Activated naive CD4-positive, alpha-beta T cell treated with anti-CD3 and anti-CD28 coated beads for 36 hours (primary cell): ENCODE measurements at regions not wholly inside any gene's neighbourhood (a gene's known extent, or its start where the extent isn't known, plus 50 kb on each side); places are given as distances from the start of the nearest gene placed in this dataset.

Experiments
- CTCF ChIA-PET: fragments of 350-600 bp; sonication (Branson Sonifier 250); formaldehyde crosslinking; loops from one replicate; lab custom pipeline; 2021; ENCODE audit warnings: antibody characterized with exemption; lab: Charles Lee
- DNase-seq: peaks from one replicate; pipeline ENCODE4 v3.0.0-alpha.2; 2020
- H3K27ac Mint-ChIP-seq: one replicate; pipeline ENCODE4 v1.8.0; 2021; ENCODE audit warnings: mild to moderate bottlenecking, mixed read lengths
- H3K27me3 Mint-ChIP-seq: one replicate; pipeline ENCODE4 v1.8.0; 2021; ENCODE audit warnings: low read depth, mixed read lengths
- H3K36me3 Mint-ChIP-seq: one replicate; pipeline ENCODE4 v1.8.0; 2021; ENCODE audit warnings: low read depth, mixed read lengths
- H3K4me1 Mint-ChIP-seq: one replicate; pipeline ENCODE4 v1.8.0; 2021; ENCODE audit warnings: low read depth, mixed read lengths
- H3K4me3 Mint-ChIP-seq: one replicate; pipeline ENCODE4 v1.8.0; 2021; ENCODE audit warnings: mild to moderate bottlenecking, moderate library complexity, mixed read lengths
- H3K9me3 Mint-ChIP-seq: one replicate; pipeline ENCODE4 v1.8.0; 2021; ENCODE audit warnings: mixed read lengths
- intact Hi-C: fragments of 100-400 bp; cut with micrococcal nuclease; formaldehyde crosslinking; loops from one replicate; pipeline ENCODE4 v1.15.1; 2023

DNA sequence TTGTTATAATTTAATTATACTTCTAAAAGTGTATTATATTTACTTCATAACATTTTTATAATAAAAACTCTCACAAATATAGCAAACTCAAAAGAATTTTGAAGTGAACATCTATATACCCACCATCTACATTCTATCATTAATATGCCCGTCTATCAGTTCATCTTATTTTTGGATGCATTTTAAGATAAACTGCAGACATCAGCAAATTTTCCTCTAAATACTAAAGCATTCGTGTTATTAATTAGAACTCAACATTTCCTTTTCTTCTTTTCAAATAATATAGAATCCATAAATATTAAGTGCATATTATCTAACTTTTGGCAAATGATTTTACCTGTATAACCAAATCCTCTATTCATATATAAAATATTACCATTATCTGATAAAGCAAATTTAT, 242.9 kb upstream of the BCHE start:
- H3K9me3 Mint-ChIP-seq: peaks cover 3% of the 10 kb centered on the region
- no peaks in the 10 kb centered on the region for H3K27me3 Mint-ChIP-seq
- CTCF ChIA-PET: no interaction called here
- no peaks in the 10 kb centered on the region for H3K36me3 Mint-ChIP-seq
- no peak overlapping the region for H3K27ac Mint-ChIP-seq
- intact Hi-C loops: no loop called here
- no peaks in the 10 kb centered on the region for H3K4me1 Mint-ChIP-seq
- H3K4me3 Mint-ChIP-seq: no peak overlapping the region
- DNase-seq: no peak

DNA sequence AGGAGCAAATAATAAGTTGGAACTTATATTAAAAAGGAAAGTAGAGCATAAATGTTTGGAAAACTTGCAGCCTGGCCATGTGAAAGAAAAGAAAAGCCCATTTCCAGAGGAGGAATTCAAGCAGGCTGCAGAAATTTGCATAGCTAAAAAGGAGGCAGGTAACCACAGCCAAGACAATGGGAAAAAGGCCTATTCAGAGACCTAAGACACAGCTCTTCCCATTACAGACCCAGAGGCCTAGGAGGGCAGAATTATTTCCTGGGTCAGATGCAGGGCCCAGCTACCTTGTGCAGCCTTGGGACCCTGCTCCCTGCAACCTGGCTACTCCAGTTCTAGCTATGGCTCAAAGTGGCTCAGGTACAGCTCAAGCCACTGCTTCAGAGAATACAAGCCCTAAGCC, 234.6 kb upstream of the BCHE start:
- no peaks in the 10 kb centered on the region for H3K4me1 Mint-ChIP-seq
- DNase-seq: no peak
- CTCF ChIA-PET: no interaction called here
- intact Hi-C loops: no loop called here
- no peaks in the 10 kb centered on the region for H3K36me3 Mint-ChIP-seq
- H3K27me3 Mint-ChIP-seq: no peaks in the 10 kb centered on the region
- H3K27ac Mint-ChIP-seq: no peak overlapping the region
- no peak overlapping the region for H3K4me3 Mint-ChIP-seq
- H3K9me3 Mint-ChIP-seq: peaks cover 3% of the 10 kb centered on the region

DNA sequence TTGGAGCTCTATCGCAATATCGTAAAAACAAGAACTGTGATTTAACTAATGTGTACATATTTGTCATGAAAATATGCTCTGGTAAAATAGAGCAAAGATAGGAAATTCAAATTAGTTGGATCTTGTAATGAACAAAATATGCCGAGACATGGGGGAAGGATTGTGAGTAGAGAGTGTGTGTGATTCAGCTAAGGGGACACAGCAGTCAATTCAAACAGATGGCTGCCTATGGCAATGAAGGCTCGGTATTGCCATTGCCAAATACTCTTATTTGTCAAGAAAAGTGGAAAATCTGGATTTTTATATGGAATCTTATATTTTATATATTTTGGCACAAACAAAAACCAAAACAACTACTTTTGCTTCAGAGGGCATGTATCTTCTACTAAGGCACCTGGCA, 227.3 kb upstream of the BCHE start:
- no peaks in the 10 kb centered on the region for H3K27me3 Mint-ChIP-seq
- CTCF ChIA-PET: no interaction called here
- H3K4me1 Mint-ChIP-seq: no peaks in the 10 kb centered on the region
- H3K9me3 Mint-ChIP-seq: peaks cover 2% of the 10 kb centered on the region
- intact Hi-C loops: no loop called here
- no peaks in the 10 kb centered on the region for H3K36me3 Mint-ChIP-seq
- no peak overlapping the region for H3K27ac Mint-ChIP-seq
- DNase-seq: no peak
- no peak overlapping the region for H3K4me3 Mint-ChIP-seq

DNA sequence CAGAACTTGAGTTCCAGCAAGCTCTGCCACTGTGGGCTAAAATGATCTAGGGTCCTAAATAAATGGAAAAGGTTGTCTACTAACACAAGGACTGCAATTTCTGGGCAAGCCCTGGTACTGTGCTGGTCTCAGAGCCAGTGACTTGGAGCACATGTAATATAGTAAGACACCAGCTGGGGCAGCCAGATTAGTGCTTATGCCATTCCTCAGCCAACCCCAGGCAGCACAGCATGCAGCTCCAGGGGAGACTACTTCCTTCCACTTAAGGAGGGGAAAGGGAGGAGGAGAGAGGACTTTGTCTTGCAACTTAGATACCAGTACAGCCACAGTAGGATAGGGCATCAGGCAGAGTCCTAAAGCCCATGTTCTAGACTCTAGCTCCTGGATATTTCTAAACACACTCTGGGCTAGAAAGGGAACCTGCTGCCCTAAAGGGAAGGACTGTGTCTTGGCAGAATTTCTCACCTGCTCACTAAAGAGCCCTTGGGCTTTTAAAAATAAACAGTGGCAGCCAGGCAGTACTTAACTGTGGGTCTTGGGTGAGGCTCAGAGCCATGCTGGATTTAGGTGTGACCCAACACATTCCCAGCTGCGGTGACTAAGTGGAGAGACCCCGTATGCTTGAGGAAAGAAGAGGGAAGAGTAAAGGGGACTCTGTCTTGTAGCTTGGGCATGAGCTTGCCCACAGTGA, 223.7 kb upstream of the BCHE start:
- Mint-ChIP-seq H3K4me1 (no peaks in the 10 kb centered on the region), H3K9me3 (peaks cover 3% of the 10 kb centered on the region), H3K27me3 (no peaks in the 10 kb centered on the region), H3K36me3 (no peaks in the 10 kb centered on the region), H3K4me3 (no peak overlapping the region), H3K27ac (no peak overlapping the region)
- DNase-seq: no peak
- CTCF ChIA-PET: no interaction called here
- intact Hi-C loops: no loop called here

DNA sequence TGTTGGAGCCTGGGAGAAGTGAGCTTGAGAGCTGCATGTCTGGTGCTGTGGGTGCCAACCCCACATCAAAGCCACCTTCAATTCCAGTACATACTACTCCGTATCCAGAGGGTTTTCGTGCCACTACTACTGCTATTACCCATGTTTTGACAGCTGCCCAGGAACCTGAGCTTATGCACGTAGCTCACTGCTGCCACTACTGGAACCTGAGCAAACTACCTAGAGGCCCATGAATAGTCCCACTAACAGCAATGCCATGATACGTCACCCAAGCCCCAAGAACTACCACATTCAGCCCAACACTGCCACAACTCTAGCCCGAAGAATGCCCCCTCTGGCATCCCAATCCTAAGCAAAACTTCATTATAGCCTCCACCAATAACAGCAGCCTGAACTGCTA, 215.2 kb upstream of the BCHE start:
- CTCF ChIA-PET: no interaction called here
- DNase-seq: no peak
- no peaks in the 10 kb centered on the region for H3K36me3 Mint-ChIP-seq
- H3K27me3 Mint-ChIP-seq: no peaks in the 10 kb centered on the region
- H3K4me3 Mint-ChIP-seq: no peak overlapping the region
- H3K4me1 Mint-ChIP-seq: no peaks in the 10 kb centered on the region
- intact Hi-C loops: no loop called here
- no peak overlapping the region for H3K27ac Mint-ChIP-seq
- peaks cover 6% of the 10 kb centered on the region for H3K9me3 Mint-ChIP-seq

DNA sequence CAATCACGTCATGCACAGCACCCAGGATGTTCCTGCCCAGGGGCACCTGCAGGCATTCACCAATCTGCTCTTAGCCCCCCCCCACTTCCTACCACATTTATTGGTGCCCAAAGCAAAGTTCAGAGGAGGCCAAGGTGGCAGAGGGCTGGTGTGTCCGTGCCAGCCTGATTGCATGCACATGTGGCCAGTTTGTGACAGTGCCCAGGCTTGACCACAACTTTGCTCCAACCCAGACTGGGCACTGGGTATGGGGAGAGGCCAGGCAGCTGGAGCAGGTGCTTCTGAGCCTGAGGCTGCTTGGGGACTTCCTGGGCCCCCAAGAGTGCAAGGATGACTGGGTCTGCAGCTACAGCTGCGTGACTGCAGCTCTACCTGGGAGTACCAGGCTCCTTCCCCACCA, 192.3 kb upstream of the BCHE start:
- CTCF ChIA-PET: interaction anchor here (1.4 kb wide), 1 partner anchor 9 kb away, joined by 3 read pairs; no protein-coding TSS in a partner anchor
- Mint-ChIP-seq H3K4me1 (no peaks in the 10 kb centered on the region), H3K4me3 (no peak overlapping the region), H3K27me3 (no peaks in the 10 kb centered on the region), H3K27ac (no peak overlapping the region), H3K9me3 (peaks cover 8% of the 10 kb centered on the region), H3K36me3 (no peaks in the 10 kb centered on the region)
- intact Hi-C loops: no loop called here
- no peak for DNase-seq

DNA sequence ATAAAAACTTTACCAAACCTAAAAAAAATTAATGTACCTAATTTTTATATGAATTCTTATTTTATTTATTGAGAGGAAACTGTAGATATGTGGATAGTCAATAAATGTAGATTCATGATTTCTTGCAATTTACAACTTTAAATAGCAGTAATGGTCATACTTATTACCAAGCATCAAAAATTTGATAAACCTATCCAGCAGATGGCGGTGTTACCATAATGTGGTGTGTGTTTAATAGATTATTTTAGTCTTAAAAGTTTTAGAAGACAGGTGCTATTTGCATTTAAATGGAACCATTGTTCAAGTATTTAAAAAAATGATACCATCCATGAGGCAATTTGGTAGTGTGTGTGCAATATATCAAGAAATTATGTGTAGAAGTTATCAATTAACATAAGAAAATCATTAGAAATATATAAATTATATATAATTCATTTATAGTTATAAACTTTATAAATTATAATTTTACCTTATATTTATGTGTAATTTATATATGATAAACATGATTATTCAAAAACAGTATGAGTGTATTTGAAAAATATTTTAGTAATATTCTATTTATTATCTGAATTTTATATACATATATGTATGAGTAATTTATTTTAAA, 176.0 kb upstream of the BCHE start:
- Mint-ChIP-seq H3K9me3 (peaks cover 3% of the 10 kb centered on the region), H3K27ac (no peak overlapping the region), H3K4me3 (no peak overlapping the region), H3K4me1 (no peaks in the 10 kb centered on the region), H3K36me3 (no peaks in the 10 kb centered on the region), H3K27me3 (no peaks in the 10 kb centered on the region)
- intact Hi-C loops: loop anchor here (10.0 kb wide), 1 partner anchor 1332 kb away; no protein-coding TSS in a partner anchor
- DNase-seq: no peak
- CTCF ChIA-PET: interaction anchor here (0.6 kb wide), 1 partner anchor 114 kb away, joined by 3 read pairs; no protein-coding TSS in a partner anchor

DNA sequence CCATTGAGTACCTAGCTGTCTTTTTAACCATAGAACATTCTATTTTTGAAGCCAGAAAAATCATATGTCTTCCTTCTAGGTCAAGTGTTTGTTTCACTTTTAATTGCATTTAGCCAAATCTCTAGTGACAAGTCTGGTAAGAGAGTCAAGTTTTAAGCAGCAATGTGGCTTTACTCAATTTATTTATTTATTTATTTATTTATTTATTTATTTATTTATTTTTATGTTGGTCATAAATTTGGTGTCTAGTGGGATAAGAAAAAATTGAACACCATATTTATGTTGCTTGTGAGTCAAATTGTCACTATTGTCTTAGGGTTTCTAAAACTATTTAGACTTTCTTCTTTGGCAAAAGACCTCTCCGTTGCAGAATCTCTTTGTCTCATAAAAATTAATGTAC, 174.5 kb upstream of the BCHE start:
- CTCF ChIA-PET: no interaction called here
- Mint-ChIP-seq H3K4me3 (no peak overlapping the region), H3K4me1 (no peaks in the 10 kb centered on the region), H3K36me3 (no peaks in the 10 kb centered on the region), H3K9me3 (peaks cover 6% of the 10 kb centered on the region), H3K27me3 (no peaks in the 10 kb centered on the region), H3K27ac (no peak overlapping the region)
- no peak for DNase-seq
- intact Hi-C loops: loop anchor here (10.0 kb wide), 1 partner anchor 1333 kb away; no protein-coding TSS in a partner anchor

DNA sequence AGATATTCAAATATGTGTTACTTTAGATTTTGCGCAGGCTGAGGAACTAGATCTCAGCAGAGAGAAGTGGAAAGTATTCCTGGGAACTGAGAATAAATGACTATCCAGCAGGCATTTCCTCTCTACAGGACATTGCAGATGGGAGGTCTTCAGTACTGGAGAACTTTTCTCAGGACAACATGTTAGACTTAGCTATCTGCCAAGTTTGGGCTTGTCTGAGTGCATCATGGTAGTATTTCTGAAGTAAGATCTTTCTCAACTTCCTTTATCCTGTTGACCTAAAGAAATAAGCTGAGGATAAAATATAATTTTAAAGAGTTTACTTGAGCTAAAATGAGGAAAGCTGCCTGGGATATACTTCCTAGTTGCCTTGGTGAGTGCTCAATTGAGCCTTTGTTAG, 167.9 kb upstream of the BCHE start:
- Mint-ChIP-seq H3K4me3 (no peak overlapping the region), H3K27ac (no peak overlapping the region), H3K4me1 (no peaks in the 10 kb centered on the region), H3K27me3 (no peaks in the 10 kb centered on the region), H3K36me3 (no peaks in the 10 kb centered on the region), H3K9me3 (peaks cover 14% of the 10 kb centered on the region)
- CTCF ChIA-PET: no interaction called here
- intact Hi-C loops: no loop called here
- DNase-seq: no peak

DNA sequence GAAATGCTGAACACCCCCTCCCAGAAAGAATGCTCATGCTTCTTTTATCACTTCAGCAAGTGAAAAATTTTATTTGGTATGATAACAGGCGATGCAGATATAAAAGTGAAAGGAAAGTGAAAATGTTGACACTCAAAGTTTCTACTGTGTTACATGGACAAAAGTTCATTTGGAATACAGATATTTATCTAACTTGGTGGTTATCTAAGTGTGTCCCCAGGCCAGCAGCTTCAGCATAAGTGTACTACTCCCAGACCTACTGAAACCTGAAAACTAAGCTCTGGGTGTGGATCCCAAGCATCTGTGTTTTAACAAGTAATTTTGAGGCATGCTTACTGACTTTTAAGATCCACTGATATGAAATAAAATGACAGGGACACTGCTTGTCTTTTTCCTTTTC, 157.1 kb upstream of the BCHE start:
- intact Hi-C loops: no loop called here

DNA sequence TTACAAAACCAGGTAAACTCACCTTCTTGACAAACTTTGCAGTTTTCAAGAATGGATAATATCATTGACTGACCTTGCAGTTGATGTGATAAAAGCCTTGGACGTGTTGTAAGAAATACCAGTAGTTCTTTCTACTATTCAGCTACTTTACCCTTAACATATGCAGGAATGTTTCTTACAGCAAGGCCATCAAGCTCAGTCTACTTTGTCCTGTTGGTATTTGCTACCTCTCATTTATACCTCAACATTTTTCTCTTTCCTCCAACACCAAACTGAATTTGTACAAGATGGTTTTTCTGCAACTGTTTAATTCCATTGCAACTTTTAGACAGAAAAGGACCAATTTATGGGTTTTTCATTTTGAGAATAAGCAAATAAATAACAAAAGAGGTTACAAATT, 147.4 kb upstream of the BCHE start:
- Mint-ChIP-seq H3K27me3 (no peaks in the 10 kb centered on the region), H3K9me3 (peaks cover 2% of the 10 kb centered on the region), H3K4me3 (no peak overlapping the region), H3K4me1 (no peaks in the 10 kb centered on the region), H3K27ac (no peak overlapping the region), H3K36me3 (no peaks in the 10 kb centered on the region)
- CTCF ChIA-PET: interaction anchor here (0.7 kb wide), 1 partner anchor 17 kb away, joined by 3 read pairs; no protein-coding TSS in a partner anchor
- intact Hi-C loops: no loop called here
- no peak for DNase-seq

More for the DNA sequence above, 157.1 kb upstream of the BCHE start:
- Mint-ChIP-seq H3K27ac (no peak overlapping the region), H3K4me1 (no peaks in the 10 kb centered on the region), H3K36me3 (no peaks in the 10 kb centered on the region), H3K9me3 (peaks cover 2% of the 10 kb centered on the region), H3K4me3 (no peak overlapping the region), H3K27me3 (no peaks in the 10 kb centered on the region)
- DNase-seq: no peak
- CTCF ChIA-PET: no interaction called here

DNA sequence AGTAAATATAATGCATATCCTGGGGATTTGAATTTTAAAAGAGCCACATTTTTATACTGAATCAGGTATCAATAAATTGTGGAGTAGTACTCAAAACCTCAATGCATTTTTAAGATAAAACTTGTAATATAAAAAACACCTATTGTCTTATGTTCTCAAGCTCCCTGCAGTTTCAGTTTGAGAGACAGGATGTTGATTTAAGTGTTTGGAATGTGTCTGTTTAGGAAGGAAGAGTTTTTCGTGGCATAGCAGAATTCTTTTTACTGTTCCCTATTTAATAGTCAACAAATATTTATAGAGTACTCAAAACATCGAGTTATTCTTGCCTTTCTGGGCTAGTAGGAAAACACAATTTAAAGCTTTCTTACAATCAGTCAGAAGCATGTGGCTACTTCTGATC, 146.1 kb upstream of the BCHE start:
- H3K27me3 Mint-ChIP-seq: no peaks in the 10 kb centered on the region
- no peaks in the 10 kb centered on the region for H3K4me1 Mint-ChIP-seq
- intact Hi-C loops: no loop called here
- CTCF ChIA-PET: no interaction called here
- DNase-seq: no peak
- no peak overlapping the region for H3K27ac Mint-ChIP-seq
- H3K4me3 Mint-ChIP-seq: no peak overlapping the region
- H3K36me3 Mint-ChIP-seq: no peaks in the 10 kb centered on the region
- H3K9me3 Mint-ChIP-seq: no peaks in the 10 kb centered on the region

DNA sequence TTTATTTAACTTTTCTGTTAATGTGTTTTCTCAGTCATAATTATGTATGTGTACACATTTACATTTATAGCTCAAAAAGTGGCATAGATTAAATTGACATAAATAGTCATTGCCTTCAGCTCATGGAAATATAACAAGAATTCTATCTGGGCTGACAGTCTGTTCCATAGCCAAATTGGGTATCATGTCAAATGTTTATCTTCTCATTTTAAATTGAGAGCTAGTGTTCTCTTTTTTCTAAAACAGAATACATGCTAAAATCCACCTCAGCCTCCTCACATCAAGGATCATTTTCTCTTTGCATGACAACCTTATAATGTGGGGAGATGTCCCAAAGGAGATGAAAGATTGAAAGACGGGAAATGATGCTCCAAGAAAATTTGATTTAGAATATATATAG, 144.1 kb upstream of the BCHE start:
- intact Hi-C loops: no loop called here
- H3K4me1 Mint-ChIP-seq: no peaks in the 10 kb centered on the region
- H3K27ac Mint-ChIP-seq: no peak overlapping the region
- CTCF ChIA-PET: no interaction called here
- H3K36me3 Mint-ChIP-seq: no peaks in the 10 kb centered on the region
- H3K9me3 Mint-ChIP-seq: no peaks in the 10 kb centered on the region
- H3K27me3 Mint-ChIP-seq: no peaks in the 10 kb centered on the region
- DNase-seq: no peak
- no peak overlapping the region for H3K4me3 Mint-ChIP-seq
